Mesendoderm (in vitro differentiated cells): ENCODE measurements at regions not wholly inside any gene's neighbourhood (a gene's known extent, or its start where the extent isn't known, plus 50 kb on each side); places are given as distances from the start of the nearest gene placed in this dataset.

Experiments used
- DNase-seq: peaks from one replicate; pipeline ENCODE4 v3.0.0; 2013
- H2AK5ac ChIP-seq: 2 replicates; pipeline ENCODE4 v1.6.1; 2013; ENCODE audit warnings: low read length, inconsistent platforms
- H2BK120ac ChIP-seq: 2 replicates; pipeline ENCODE4 v1.6.1; 2013; ENCODE audit warnings: low read depth, mild to moderate bottlenecking, low read length, moderate library complexity, mixed read lengths
- H2BK15ac ChIP-seq: replicated peaks from 2 replicates; pipeline ENCODE4 v1.6.1; 2013; ENCODE audit warnings: low read depth, mild to moderate bottlenecking, moderate library complexity
- H2BK5ac ChIP-seq: 2 replicates; pipeline ENCODE4 v1.6.1; 2013; ENCODE audit warnings: low read length, inconsistent platforms
- H3K18ac ChIP-seq: 2 replicates; pipeline ENCODE4 v1.6.1; 2013; ENCODE audit warnings: mild to moderate bottlenecking, low read length, mixed read lengths
- H3K23ac ChIP-seq: one replicate; pipeline ENCODE4 v1.6.1; 2013; ENCODE audit warnings: low read length
- H3K27ac ChIP-seq: 2 replicates; pipeline ENCODE4 v1.5.1; 2013; ENCODE audit warnings: low read depth, mild to moderate bottlenecking, inconsistent platforms, low read length, moderate library complexity
- H3K27me3 ChIP-seq: 2 replicates; pipeline ENCODE4 v1.6.1; 2013; ENCODE audit warnings: low read length, control low read depth, mild to moderate bottlenecking, inconsistent platforms; ENCODE audit not compliant: insufficient read depth, poor library complexity
- H3K36me3 ChIP-seq: 2 replicates; pipeline ENCODE4 v1.6.1; 2013; ENCODE audit warnings: low read length, inconsistent platforms; ENCODE audit not compliant: control insufficient read depth, insufficient read depth
- H3K4ac ChIP-seq: one replicate; pipeline ENCODE4 v1.6.1; 2013; ENCODE audit warnings: low read depth, mild to moderate bottlenecking, low read length, moderate library complexity
- H3K4me1 ChIP-seq: 2 replicates; pipeline ENCODE4 v1.6.1; 2013; ENCODE audit warnings: low read depth, low read length, inconsistent platforms; ENCODE audit not compliant: control insufficient read depth
- H3K4me2 ChIP-seq: 2 replicates; pipeline ENCODE4 v1.6.1; 2013; ENCODE audit warnings: low read length
- H3K4me3 ChIP-seq: 2 replicates; pipeline ENCODE4 v1.5.1; 2013; ENCODE audit warnings: mild to moderate bottlenecking, low read length
- H3K56ac ChIP-seq: one replicate; pipeline ENCODE4 v1.6.1; 2013; ENCODE audit warnings: low read length
- H3K79me1 ChIP-seq: 2 replicates; pipeline ENCODE4 v1.6.1; 2013; ENCODE audit warnings: low read length, inconsistent platforms
- H3K79me2 ChIP-seq: 2 replicates; pipeline ENCODE4 v1.6.1; 2013; ENCODE audit warnings: mild to moderate bottlenecking, low read length; ENCODE audit not compliant: control insufficient read depth, insufficient read depth
- H3K9ac ChIP-seq: 2 replicates; pipeline ENCODE4 v1.6.1; 2013; ENCODE audit warnings: low read length, inconsistent platforms
- H4K5ac ChIP-seq: one replicate; pipeline ENCODE4 v1.6.1; 2013; ENCODE audit warnings: low read length
- H4K8ac ChIP-seq: one replicate; pipeline ENCODE4 v1.6.1; 2013; ENCODE audit warnings: low read depth, mild to moderate bottlenecking, control low read depth, low read length, moderate library complexity
- WGBS: extraction: QIAGEN DNeasy Blood & Tissue Kit; methylation state at CpG from one replicate; pipeline ENCODE4 v1.1.7; 2013; ENCODE audit warnings: low lambda C conversion rate, missing lambda C conversion rate; ENCODE audit not compliant: insufficient coverage; ENCODE audit errors: extremely low coverage; 5-methylcytosine and 5-hydroxymethylcytosine counted together

DNA sequence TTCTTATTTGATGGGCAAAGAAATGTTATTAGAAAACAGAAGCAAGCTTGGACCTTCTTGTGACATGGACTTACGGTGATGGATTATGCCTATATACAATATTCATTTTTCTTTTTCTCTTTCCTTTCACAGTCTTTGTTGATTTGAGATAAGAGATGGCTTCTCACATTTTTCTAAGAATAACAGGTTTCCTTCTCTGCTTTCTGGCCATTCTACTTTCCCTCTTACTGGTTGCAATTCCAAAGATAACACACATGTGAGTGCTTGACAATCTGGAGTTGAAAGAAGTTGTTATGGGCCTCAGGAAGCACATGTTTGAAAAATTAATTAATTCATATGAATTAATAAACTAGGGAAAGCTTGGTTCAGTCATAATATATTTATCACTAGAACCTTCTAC, 89.8 kb upstream of the RPS23 start:
- H3K27me3 ChIP-seq = no peaks in the 10 kb centered on the region
- no peaks in the 10 kb centered on the region for H3K36me3 ChIP-seq
- no peak overlapping the region for H3K4me2 ChIP-seq
- no peak overlapping the region for H4K5ac ChIP-seq
- no peaks in the 10 kb centered on the region for H3K79me1 ChIP-seq
- H2BK120ac ChIP-seq = no peak overlapping the region
- H2BK5ac ChIP-seq = no peak overlapping the region
- H2BK15ac ChIP-seq = no peak overlapping the region
- no peak overlapping the region for H4K8ac ChIP-seq
- no peak overlapping the region for H3K4ac ChIP-seq
- no peak overlapping the region for H3K23ac ChIP-seq
- no peak overlapping the region for H3K4me3 ChIP-seq
- H3K9ac ChIP-seq = no peak overlapping the region
- no peaks in the 10 kb centered on the region for H3K79me2 ChIP-seq
- H3K27ac ChIP-seq = no peak overlapping the region
- H3K56ac ChIP-seq = no peak overlapping the region
- WGBS = no CpG with 5 or more reads among the region's 1 CpG
- no peaks in the 10 kb centered on the region for H3K4me1 ChIP-seq
- no peak overlapping the region for H2AK5ac ChIP-seq
- no peak overlapping the region for H3K18ac ChIP-seq
- no peak for DNase-seq

DNA sequence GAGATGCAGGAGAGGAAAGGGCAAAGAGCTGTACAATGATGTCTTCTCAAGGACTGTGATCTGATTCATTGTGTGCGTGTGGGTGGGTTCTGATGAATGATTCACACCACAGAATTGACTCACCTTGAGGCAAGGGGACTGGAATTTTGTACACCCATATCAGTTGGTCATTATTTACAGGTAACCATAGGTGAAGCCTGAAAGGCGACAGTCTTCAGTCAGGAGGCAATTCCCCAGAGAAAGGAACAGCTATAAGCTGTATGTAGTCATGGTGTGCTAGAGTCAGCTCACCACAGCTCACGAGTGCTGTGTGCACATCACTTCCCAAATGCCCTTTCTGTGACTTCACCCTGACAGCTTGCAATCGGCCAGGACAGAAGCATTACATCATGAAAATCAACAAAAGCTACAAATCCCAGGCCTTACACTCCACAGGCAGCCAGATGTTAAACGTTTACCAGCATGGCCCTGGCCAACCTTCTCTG, 87.6 kb upstream of the RPS23 start:
- Histone ChIP-seq H3K79me1 (no peaks in the 10 kb centered on the region), H3K36me3 (no peaks in the 10 kb centered on the region), H2AK5ac (no peak overlapping the region), H3K27me3 (no peaks in the 10 kb centered on the region), H3K27ac (no peak overlapping the region), H3K4ac (no peak overlapping the region), H4K5ac (no peak overlapping the region), H3K79me2 (no peaks in the 10 kb centered on the region), H3K4me3 (no peak overlapping the region), H2BK15ac (no peak overlapping the region), H3K56ac (no peak overlapping the region), H3K23ac (no peak overlapping the region), H3K9ac (no peak overlapping the region), H4K8ac (no peak overlapping the region), H2BK120ac (no peak overlapping the region), H3K4me2 (no peak overlapping the region), H3K18ac (no peak overlapping the region), H3K4me1 (no peaks in the 10 kb centered on the region), H2BK5ac (no peak overlapping the region)
- no peak for DNase-seq
- no CpG with 5 or more reads among the region's 5 CpGs for WGBS

DNA sequence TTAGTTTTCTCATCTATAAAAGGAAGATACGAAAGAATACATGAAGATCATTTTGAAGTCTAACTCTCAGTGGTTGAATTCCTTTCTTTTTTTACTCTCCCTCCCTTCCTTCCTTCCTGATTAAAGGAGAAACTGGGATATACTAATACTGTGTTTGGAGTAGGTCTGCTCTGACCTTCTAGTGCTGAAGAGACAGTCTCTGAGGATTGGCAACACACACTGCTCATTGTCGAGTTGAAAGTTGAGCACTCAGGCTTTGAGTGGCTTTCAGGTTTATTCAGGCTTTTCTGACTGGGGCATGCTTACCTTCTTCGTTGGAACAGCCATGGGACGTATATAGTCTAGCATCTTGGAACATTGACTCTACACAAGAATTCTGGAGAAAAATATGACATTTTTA, 86.9 kb upstream of the RPS23 start:
- H3K56ac ChIP-seq = no peak overlapping the region
- H3K79me2 ChIP-seq = no peaks in the 10 kb centered on the region
- H4K8ac ChIP-seq = no peak overlapping the region
- no peak overlapping the region for H2BK15ac ChIP-seq
- no peaks in the 10 kb centered on the region for H3K36me3 ChIP-seq
- no peak overlapping the region for H2AK5ac ChIP-seq
- no peak overlapping the region for H3K23ac ChIP-seq
- H3K4ac ChIP-seq = peak overlapping the region; percentile 27
- no peak overlapping the region for H3K4me3 ChIP-seq
- WGBS = no CpG with 5 or more reads among the region's 4 CpGs
- H3K18ac ChIP-seq = no peak overlapping the region
- no peaks in the 10 kb centered on the region for H3K4me1 ChIP-seq
- H4K5ac ChIP-seq = no peak overlapping the region
- no peaks in the 10 kb centered on the region for H3K79me1 ChIP-seq
- no peaks in the 10 kb centered on the region for H3K27me3 ChIP-seq
- H2BK120ac ChIP-seq = no peak overlapping the region
- no peak overlapping the region for H3K9ac ChIP-seq
- H3K4me2 ChIP-seq = no peak overlapping the region
- H3K27ac ChIP-seq = no peak overlapping the region
- no peak overlapping the region for H2BK5ac ChIP-seq
- no peak for DNase-seq

DNA sequence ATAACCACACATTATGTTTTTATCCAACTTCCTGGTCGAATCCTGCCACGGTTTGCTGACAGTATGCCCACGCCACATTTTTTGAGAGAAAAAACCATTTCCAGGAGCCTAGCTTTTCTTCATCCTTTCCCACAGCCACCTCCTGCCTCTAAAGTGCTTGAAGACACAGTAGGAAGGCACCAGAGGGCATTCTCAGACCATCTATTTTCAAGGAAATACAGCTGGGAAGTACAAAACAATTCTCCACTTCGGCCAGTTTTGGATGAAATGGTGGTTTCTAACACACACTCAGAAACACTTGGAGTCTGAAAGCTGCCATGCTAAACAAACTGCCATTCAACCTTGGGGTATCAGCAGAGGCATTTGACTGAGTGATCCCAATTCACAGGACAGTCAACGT, 86.3 kb upstream of the RPS23 start:
- no peak overlapping the region for H3K9ac ChIP-seq
- no peak overlapping the region for H3K23ac ChIP-seq
- no peaks in the 10 kb centered on the region for H3K36me3 ChIP-seq
- no peak overlapping the region for H3K4ac ChIP-seq
- H3K4me3 ChIP-seq = no peak overlapping the region
- H3K27me3 ChIP-seq = no peaks in the 10 kb centered on the region
- no peaks in the 10 kb centered on the region for H3K79me2 ChIP-seq
- H4K8ac ChIP-seq = no peak overlapping the region
- no CpG with 5 or more reads among the region's 5 CpGs for WGBS
- no peak overlapping the region for H3K56ac ChIP-seq
- H2BK120ac ChIP-seq = no peak overlapping the region
- no peak overlapping the region for H3K27ac ChIP-seq
- no peak overlapping the region for H2BK15ac ChIP-seq
- H3K79me1 ChIP-seq = no peaks in the 10 kb centered on the region
- DNase-seq = peak; percentile 68
- H2BK5ac ChIP-seq = no peak overlapping the region
- H3K18ac ChIP-seq = no peak overlapping the region
- H4K5ac ChIP-seq = no peak overlapping the region
- H3K4me2 ChIP-seq = no peak overlapping the region
- no peak overlapping the region for H2AK5ac ChIP-seq
- H3K4me1 ChIP-seq = no peaks in the 10 kb centered on the region

DNA sequence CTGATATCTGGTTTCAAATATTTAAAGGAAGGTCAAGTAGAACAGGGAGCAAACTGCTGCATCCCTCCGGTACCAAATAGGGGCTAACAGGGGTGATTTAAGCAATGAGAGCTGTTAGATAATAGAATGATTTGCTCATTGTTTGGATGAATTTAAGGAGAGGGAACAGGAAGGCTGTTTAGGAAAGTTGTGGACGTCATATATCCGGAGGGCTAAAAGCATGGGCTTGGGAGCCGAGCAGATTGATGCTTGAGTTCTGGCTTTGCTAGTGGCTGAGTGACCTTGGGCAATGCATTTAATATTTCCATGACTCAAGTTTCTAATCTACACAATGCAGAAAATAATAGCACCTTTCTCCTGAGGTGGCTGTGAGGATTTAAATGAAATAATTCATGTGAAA, 85.4 kb upstream of the RPS23 start:
- Histone ChIP-seq H4K5ac (no peak overlapping the region), H2BK5ac (no peak overlapping the region), H3K56ac (no peak overlapping the region), H3K79me2 (no peaks in the 10 kb centered on the region), H3K27ac (no peak overlapping the region), H3K36me3 (no peaks in the 10 kb centered on the region), H3K18ac (no peak overlapping the region), H3K79me1 (no peaks in the 10 kb centered on the region), H3K4me3 (no peak overlapping the region), H3K9ac (no peak overlapping the region), H3K23ac (no peak overlapping the region), H2BK15ac (no peak overlapping the region), H2BK120ac (no peak overlapping the region), H3K4me2 (no peak overlapping the region), H3K4me1 (no peaks in the 10 kb centered on the region), H3K4ac (no peak overlapping the region), H2AK5ac (no peak overlapping the region), H3K27me3 (no peaks in the 10 kb centered on the region), H4K8ac (no peak overlapping the region)
- no peak for DNase-seq
- no CpG with 5 or more reads among the region's 4 CpGs for WGBS

DNA sequence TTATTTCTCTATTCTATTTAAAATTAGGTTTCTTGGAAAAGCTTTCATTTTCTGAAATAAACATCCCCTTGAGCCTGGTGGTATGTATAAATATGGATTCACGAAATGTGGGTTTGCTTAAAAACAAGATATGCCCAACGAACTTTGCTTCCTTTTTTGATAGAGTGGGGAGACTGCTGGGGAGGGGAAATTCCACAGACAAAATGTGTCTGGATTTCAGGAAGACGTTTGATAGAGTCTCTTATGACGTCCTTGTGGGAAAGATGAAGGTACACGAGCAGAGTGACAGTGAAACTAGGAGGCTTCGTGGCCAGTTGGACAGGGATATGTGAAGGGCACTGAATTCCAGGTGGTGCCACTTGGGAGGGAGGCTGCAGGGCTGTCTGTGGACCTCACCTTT, 84.5 kb upstream of the RPS23 start:
- no peak overlapping the region for H2AK5ac ChIP-seq
- no peak overlapping the region for H3K4ac ChIP-seq
- no peak overlapping the region for H4K5ac ChIP-seq
- no peaks in the 10 kb centered on the region for H3K79me2 ChIP-seq
- no peak overlapping the region for H3K18ac ChIP-seq
- DNase-seq = no peak
- no peak overlapping the region for H3K27ac ChIP-seq
- no peak overlapping the region for H3K4me2 ChIP-seq
- no peak overlapping the region for H2BK5ac ChIP-seq
- H3K4me1 ChIP-seq = peaks cover under 1% of the 10 kb centered on the region
- WGBS = no CpG with 5 or more reads among the region's 6 CpGs
- no peaks in the 10 kb centered on the region for H3K36me3 ChIP-seq
- H3K27me3 ChIP-seq = no peaks in the 10 kb centered on the region
- no peak overlapping the region for H3K4me3 ChIP-seq
- no peak overlapping the region for H3K9ac ChIP-seq
- H4K8ac ChIP-seq = no peak overlapping the region
- no peak overlapping the region for H2BK15ac ChIP-seq
- H3K56ac ChIP-seq = no peak overlapping the region
- H2BK120ac ChIP-seq = no peak overlapping the region
- no peaks in the 10 kb centered on the region for H3K79me1 ChIP-seq
- H3K23ac ChIP-seq = no peak overlapping the region
